NCI-H446 (cell line): ENCODE measurements at regions not wholly inside any gene's neighbourhood (a gene's known extent, or its start where the extent isn't known, plus 50 kb on each side); places are given as distances from the start of the nearest gene placed in this dataset.

ENCODE experiments used
- DNase-seq, 2 experiments: peaks; one replicate each; lab custom pipeline; 2025; lab: John Stamatoyannopoulos, UW

DNA sequence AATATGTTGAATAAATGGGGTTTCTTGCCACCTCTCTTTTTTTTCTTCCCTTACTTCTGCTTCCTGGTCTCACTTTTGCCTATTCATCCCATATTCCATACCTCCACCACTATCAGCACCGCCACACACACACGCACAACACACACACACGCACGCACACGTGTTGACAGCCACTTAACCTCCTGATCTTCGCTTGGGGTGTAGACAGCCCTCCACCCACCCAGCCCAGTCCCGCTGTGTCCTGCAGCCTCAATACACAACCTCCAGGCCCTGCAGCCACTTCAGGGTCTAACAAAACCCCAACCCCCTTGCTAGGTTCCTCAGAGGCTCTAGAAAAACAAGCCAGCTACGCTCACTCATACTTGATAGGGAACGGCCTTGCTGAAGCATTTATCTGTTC, 72.3 kb downstream of the LINC00237 start:
- no peak for DNase-seq

DNA sequence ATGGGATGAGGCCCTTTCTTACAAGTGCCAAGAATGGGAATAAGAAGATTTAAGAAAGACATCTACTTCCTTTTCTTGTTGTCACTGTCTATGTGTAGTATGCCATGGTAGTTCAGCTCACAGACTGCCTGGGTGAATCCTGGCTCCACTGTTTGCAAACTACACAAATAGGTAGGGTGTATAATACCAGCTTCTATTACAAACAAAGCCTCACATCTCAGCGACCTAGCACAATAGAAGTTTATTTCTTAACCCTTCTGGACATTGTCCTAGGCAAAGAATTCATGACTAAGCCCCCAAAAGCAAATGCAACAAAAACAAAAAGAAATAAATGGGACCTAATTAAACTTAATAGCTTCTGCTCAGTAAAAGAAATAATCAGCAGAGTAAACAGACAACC, 74.5 kb downstream of the LINC00237 start:
- no peak for DNase-seq

DNA sequence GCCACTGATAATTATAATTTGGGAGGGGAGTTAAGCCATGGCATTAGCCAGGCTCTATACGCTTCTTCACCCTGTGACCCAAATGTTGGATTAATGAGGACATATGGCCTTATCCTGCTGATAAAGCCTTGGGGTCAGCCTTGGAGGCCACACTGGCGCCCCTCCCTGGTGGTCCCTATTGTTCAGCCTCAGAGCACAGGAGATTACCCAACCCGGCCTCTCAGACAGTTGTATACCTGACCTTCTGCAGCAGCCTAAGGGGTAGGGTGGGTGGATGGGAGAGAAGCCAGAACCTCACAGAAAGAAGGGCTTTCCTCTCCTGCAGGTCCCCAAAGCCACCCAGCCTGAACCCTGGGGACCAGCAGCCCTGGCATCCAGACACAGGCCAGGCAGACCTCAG, 76.8 kb downstream of the LINC00237 start:
- no peak for DNase-seq

DNA sequence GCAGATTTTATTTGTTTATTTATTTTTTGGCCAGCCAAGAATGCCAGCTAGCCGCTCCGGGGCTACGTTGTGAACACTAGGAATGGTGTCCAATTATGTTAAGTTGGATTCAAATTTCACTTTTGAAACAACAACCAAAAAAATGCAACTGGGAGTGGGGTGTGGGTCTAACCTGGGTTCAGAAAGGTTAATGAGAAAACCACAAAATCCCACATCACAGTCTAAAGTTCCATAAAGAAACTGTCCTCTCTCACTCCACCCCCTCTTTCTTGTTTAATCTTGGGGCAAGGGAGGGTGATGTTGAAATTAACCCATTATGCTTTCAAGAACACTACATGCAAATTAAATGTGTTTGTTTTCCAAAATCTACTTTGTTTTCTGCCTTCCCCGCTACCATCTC, 77.2 kb downstream of the LINC00237 start:
- DNase-seq, result no peak

DNA sequence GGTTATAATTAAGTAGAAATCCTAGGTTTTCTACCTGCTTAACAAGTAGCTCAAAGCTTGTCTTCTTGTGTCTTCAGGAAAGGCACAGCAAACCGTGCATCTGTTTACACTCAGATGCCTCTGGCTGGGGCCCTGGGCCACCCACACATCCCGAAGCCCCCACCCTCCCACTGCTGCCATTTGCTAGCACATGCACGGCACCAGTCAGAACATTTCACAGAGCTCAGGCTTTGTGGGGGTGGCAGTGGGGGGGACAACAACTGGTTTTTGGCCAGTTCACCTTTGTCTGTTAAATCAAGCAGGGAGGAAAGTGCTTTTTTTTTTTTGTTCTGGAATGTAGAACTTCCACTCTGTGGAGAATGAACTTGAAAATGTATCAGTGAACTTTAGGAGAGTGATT, 77.7 kb downstream of the LINC00237 start:
- no peak for DNase-seq

DNA sequence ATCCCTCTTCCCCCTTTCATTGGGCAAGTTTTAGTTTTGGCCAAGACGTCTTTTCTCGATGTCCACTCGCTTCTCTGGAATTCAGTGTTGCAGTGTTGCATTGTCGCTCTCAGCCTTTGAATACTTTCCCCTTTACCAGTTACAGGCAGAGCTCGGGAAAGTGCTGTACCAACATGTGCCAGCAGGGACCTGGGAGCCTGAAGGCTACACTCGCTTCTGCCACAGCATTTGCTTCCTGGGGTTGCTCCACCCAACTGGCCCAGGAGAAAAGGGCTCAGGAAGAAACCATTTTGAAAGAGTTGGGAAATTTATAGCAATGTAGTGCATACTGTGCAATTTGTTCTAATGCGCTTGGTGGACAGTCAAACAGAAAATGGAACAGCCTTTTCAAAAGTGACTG, 78.6 kb downstream of the LINC00237 start:
- DNase-seq, result peak in 1 of 2 experiments; percentile 42

DNA sequence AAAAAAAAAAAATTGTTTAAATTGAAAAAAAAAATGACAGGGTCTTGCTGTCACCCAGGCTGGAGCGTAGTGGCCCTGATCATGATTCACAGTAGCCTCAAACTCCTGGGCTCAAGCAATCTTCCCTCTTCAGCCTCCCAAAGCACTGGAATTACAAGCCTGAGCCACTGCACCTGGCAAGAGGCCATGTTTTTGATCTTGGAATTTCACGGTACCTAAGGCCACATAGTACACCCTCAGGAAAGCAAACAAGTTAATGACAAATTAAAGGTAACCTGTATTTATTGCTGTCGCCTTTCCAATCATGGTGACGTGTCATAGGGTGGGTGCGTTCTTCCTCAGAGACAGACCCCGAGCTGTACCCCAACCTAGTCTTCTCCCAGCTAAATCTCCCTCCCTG, 79.2 kb downstream of the LINC00237 start:
- no peak for DNase-seq

DNA sequence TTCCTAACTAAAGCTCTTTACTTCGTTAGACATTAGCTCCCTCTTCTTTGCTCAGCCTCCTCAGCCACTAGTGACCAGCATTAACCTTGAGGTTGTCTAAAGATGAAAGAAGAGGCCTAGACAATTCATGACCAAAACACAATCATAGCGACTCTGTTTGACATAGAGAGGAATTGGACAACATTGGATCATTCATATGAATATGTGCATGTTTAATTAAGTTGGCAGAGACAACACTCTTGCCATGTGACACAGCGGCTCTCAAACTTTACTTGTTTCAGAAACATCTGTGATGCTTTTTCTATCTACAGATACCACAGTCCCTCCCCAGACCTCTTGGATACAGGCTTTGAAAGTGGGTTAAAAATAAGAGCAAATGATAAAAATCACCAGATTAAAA, 81.7 kb downstream of the LINC00237 start:
- no peak for DNase-seq

DNA sequence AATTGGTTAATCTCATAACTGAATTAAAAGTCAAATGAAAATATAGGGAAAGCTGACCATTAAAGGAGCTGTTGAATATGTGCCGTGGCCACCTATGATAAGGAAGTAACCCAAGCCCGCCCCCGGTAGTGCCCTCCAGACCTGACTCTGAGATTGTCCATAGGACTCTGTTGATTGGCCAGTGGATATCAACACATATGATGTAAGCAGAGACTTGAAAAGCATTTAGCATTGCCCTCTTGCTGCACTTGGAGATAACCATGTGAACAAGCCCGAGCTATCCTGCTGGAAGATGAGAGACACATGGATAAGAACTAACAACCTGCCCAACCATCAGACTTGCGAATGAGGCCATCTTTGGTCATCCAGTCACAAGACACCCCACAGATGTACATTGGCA, 83.2 kb downstream of the LINC00237 start:
- DNase-seq, result no peak

DNA sequence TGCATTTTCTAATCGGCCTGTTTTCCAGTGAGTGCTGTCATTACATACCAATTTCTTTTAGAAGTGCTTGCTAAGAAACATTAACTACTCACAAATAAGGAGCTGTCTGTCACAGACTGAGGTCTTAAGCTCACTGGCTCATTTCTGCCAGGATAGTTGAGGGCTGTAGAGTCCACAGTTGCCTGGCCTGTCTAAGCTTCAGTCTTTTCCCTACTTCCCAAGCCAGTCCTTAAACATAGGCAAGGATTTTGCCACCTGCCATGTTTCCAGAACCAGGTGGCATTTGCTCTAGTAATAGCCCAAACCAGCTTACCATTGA, 84.7 kb downstream of the LINC00237 start:
- no peak for DNase-seq

DNA sequence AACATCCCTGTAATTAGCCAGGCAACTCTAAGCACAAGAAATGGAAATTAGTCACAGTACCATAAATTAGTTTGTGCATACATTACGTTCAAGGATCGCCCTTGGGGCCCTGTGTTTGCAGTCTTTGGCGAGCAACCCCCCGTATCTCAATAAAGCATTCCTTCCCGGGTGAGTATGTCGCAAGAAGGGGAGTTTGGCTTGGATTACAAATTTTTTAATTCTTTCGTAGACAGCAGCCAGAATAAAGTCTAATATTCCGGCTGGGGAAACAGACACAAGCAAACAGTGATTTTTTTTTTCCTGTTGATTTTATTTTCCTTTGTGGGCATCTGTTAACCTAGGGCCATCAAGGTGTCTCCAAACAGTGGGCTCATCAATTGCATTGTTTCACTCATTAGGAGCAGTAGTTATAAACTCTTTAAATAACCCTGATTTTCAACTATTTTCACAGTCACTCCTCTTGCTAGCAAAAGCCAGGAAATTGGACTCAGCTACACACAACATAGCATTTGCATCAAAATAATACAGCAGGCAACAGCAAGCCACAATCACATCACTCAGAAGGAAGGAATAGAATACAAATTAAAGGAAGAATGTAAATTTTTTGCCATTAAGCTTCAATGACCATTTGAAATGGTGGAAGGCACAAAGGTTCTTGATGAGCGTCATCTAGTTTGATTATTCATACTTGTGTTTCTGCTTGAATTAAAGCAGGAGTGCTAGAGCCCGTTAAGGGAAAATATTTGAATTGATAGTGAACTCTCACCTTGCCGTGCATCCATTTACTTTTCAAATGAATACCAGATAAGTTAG, 85.3 kb downstream of the LINC00237 start:
- no peak for DNase-seq

DNA sequence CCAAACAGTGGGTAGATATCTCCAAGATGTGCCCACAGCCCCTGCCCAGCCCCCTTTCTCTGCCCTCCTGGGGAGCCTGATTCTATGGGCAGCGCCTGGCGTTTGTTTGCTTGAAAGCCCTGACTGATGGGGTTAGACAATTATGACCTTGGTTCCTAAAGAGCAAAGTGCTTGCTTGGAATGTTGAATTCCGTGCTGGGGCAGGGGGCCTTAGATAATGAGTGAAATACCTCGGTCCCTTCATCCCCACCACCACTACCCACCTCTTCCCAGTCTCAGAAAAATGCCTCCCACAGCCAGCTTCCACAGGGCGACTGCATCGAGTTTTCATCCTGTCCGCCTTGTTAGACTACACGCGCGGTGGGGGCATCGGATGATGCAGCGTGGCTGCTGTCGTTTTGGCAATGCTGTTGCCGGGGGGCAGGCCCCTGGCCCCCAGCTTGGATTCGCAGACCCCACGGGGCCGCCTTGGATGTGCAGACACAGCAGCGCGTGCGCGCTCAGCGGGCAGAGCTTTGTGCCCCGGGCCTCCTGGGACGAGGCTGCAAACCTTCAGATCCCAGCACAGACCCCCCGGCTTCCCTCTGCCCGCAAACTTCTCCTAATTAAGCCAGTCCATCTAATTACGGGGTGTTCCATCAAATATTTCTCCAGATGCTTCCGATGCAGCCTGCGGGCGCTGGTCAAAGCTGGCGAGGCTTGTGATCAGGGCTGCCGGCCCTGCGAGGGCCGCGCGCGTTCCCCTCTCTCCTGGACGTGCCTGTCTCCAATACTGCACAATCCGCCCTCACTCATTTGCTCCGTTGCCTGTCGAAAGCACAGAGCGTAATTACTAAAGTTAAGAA, 86.1 kb downstream of the LINC00237 start:
- no peak for DNase-seq

DNA sequence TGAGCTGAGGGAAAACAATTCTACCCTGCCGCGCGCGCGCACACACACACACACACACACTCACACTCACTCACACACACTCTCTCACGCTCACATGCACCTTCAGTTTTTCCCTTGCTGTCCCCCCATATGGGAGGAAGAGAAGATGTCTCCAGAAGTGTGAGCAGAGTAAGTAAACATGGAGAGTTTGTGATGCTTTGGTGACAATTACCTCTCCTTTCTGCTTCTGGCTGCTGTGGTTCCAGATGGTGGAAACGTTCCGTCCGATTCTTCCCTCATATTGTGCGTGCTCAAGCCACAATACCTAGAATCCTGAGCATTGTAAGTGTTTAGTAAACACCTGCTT, 86.7 kb downstream of the LINC00237 start:
- DNase-seq, result no peak

DNA sequence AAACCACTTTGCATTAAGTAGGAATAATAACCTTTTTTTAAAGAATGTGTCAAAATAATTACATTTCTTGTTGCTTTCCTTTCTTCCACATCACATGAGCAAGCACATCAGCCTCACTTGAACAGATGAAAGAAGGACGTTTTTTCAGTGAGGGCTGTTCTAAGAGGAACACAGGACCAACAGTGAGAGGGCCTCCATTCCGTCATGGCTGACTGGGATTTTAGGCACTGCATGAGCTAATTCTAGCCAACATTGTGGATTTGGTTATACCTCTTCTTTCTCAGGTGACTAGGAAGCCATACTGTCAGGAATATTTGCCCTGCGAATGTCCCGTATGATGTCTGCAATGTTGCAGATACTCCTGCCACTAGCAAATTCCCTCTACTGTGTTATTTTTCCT, 87.6 kb downstream of the LINC00237 start:
- DNase-seq, result no peak

DNA sequence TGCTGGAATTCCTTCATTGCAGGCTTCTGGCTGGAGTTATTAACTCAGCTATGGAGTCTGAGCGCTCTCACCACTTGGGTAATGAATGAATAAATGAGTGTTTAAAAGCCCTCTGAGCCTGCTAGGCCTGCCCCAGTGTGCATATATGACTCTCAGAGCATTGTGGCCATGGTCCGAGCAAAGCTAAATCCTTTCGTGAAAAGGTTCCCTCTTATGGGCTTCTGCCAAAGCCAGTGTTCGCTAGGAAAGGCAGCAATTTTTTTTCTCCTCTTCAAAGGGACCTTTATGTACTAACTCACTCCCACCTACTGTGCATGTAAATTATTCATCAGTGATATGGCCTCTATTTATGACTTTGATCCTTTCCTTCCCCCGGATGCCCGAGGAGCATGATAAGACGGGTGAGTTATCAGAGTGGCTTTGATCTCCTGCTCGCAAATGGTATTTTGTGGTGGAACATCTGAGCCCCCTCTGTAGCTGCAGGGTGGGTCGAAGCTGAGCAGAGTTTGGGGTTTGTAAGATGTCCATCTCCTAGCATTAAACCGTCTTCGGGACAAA, 88.6 kb downstream of the LINC00237 start:
- DNase-seq, result no peak

DNA sequence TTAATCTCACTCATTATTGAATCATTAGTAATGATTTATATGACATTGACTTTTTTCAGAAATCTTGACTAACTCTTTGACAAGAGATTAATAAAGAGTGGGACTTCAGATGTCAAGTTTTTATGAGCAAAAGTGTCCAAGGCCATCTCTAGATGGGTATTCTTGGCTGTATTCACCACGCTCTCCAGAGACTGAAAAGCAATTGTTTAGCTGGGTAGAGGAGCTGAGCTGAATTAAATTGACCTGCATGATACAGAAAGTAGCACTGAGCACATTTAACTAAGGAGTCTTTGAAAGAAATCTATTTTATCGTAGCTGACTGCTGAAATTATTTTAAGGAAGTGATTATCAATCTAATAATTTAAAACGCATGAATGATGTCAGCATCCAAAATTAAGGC, 89.4 kb downstream of the LINC00237 start:
- DNase-seq, result no peak

DNA sequence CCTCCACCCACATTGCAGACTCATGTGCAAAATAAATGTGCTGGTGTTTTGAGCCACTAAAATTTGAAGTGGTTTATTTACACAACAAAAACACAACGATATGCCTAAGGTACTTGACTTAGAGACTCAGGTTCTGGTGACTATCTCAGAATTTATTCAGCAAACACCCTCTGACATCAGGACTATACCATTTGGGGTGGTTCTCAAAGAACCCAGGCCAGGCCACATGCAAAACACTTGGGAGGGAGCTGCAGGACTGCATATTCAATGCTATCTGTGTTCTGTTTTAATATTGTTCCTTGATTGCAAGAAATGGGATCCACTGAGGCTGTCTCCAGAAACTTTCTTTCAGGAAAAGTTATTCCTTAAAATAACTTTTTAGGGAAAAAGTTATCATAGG, 91.6 kb downstream of the LINC00237 start:
- DNase-seq, result no peak

DNA sequence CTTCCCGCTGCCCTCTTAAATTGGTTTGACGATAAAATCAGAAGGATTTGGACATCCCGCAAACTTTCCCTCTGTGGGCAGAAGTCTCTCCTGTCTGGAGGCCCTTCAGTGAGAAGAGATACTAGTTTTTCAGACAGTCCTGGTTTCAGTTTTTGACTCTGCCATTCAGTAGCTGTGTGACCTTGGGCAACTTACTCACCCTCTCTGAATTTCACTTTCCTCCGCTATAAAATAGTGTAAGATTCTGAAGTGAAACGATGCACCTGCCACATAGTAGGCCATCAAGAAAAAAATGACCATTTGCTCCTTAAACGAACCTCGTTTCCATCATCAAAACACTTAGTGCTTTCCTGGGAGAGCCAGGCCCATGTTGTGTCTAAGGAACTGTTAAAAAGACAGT, 97.2 kb downstream of the LINC00237 start:
- no peak for DNase-seq

DNA sequence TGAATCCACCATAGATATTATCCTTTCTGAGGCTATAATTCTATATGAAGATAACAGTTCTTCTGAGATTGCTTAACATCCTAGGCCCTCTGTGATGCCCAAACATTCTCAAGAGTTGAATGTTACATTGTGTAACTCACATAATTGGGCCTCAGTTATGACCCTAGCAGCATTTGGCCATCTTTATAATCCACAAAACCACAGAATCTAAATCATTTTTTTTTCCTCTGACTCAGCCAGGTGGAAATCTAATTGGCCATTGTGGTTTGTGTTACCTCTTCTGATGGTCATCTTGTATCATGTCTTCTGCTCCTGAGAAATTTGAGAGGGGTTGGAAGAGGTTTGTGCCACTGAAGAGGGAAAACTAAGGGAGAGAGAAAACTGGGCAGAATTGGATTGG, 99.5 kb downstream of the LINC00237 start:
- no peak for DNase-seq

DNA sequence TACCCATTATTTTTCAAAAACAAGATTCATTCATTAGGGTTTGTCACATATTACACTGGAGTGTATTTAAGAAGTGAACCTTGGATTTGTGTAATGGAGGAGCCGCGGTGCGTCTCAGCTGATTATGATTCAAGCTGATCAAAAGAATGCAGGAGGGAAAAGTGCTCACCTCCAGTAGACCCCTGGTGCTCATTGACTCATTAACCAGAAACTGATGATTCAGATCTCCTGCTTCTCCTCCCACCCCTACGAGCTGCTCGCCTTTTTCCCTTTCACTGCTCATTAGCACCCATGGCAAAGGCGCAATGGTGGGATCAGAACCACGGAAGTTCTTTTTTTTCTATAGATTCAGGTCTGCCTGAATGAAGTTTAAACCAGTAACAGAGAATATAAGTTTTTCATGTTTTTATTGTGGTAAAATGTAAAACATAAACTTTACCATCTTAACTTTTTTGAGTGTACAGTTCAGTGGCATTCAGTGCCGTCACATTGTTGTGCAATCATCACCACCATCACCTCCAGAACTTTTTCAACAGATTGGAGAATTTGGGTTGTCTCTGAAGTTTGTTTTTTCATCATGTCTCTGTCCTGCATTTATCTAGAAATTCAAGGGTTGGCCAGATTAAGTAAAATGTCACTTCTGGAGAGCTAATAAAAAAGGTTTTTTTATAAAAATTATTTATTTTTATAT, 101.6 kb downstream of the LINC00237 start:
- no peak for DNase-seq

DNA sequence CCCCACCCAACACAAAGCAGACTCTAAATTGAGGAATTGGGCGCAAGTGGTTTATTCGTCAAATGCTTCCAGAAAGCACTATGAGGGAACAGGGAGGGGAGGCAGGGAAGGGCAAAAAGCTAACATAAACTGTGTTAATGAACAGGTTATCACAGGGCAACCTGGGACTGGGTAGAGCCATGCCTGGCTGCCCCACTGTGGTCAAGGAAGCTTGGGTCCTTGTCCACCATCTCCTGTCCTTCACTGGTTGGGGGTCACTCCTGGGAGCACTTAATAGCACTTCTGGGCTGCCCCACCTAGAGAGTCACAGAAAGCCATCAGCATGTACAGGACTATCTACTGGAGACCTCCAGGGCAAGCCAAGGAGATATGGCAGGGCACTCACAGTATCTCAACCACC, 102.3 kb downstream of the LINC00237 start:
- DNase-seq, result no peak

DNA sequence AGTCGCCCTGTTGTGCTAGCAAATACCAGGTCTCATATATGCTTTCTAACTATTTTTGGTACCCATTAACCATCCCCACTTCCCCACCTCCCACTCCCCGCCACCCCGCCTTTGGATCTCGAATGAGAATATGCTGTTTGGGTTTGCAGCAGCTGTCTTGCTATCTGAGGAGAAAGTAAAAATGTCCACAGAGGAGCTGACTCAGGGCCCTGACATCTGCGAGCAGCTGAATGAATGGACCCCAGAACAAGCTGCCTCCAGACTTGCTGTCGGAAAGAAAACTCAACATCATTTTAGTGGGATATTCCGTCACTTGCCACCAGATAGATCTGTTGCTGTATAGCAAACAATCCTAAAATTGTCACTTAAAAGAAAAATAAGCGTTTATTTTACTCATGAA, 103.7 kb downstream of the LINC00237 start:
- no peak for DNase-seq

DNA sequence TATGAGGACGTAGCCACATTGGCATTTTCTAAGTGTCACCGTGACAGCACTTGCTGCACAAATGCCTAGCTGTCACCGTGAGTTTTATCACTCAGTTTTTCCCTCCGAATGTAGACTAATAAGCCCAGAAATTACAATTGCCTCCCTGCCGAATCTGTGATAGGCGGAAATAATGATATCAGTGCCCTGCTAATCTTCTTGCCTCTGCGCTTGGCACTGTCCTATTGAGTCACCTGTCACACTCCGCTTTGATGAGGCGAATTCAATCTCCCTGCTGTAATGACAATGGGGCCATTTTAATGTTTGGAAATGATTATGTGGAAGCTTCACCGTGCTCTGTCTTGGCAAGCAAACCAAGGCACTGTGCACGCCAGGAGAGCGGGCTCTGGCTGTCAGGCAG, 112.8 kb downstream of the LINC00237 start:
- no peak for DNase-seq
